ENCODE measurements at regions not wholly inside any gene's neighbourhood (a gene's known extent, or its start where the extent isn't known, plus 50 kb on each side); places are given as distances from the start of the nearest gene placed in this dataset.

GRCh38 chr6:170084166-170084730, 206.6 kb downstream of the DLL1 start:
- no peak for DNase-seq (ENCODE audit: low read depth in 2 of 2)

- no peak for DNase-seq (ENCODE audit: low read depth in 2 of 2)
Measured at GRCh38 chr6:170083236-170084051, 207.4 kb downstream of the DLL1 start.

- DNase-seq (ENCODE audit: low read depth in 2 of 2): no peak
Measured at GRCh38 chr6:170082531-170083187, 208.2 kb downstream of the DLL1 start.

- no peak for DNase-seq (ENCODE audit: low read depth in 2 of 2)
Measured at GRCh38 chr6:170082067-170082466, 208.8 kb downstream of the DLL1 start.

GRCh38 chr6:170081556-170081955, 209.3 kb downstream of the DLL1 start:
- no peak for DNase-seq (ENCODE audit: low read depth in 2 of 2)

- no peak for DNase-seq (ENCODE audit: low read depth in 2 of 2)
Measured at GRCh38 chr6:170080828-170081371, 210.0 kb downstream of the DLL1 start.

- DNase-seq (ENCODE audit: low read depth in 2 of 2): no peak
Measured at GRCh38 chr6:170080169-170080827, 210.6 kb downstream of the DLL1 start.

GRCh38 chr6:170076466-170077165, 214.3 kb downstream of the DLL1 start:
- no peak for DNase-seq (ENCODE audit: low read depth in 2 of 2)

GRCh38 chr6:170075659-170076223, 215.1 kb downstream of the DLL1 start:
- DNase-seq (ENCODE audit: low read depth in 2 of 2): no peak

- no peak for DNase-seq (ENCODE audit: low read depth in 2 of 2)
Measured at GRCh38 chr6:170074907-170075306, 216.0 kb downstream of the DLL1 start.

- no peak for DNase-seq (ENCODE audit: low read depth in 2 of 2)
Measured at GRCh38 chr6:170074435-170074834, 216.4 kb downstream of the DLL1 start.

GRCh38 chr6:170073846-170074245, 217.0 kb downstream of the DLL1 start:
- DNase-seq (ENCODE audit: low read depth in 2 of 2): no peak

GRCh38 chr6:170072246-170072645, 218.6 kb downstream of the DLL1 start:
- no peak for DNase-seq (ENCODE audit: low read depth in 2 of 2)

- no peak for DNase-seq (ENCODE audit: low read depth in 2 of 2)
Measured at GRCh38 chr6:170069611-170070010, 221.3 kb downstream of the DLL1 start.

- DNase-seq (ENCODE audit: low read depth in 2 of 2): no peak
Measured at GRCh38 chr6:170068496-170068895, 222.4 kb downstream of the DLL1 start.

- DNase-seq (ENCODE audit: low read depth in 2 of 2): no peak
Measured at GRCh38 chr6:170067923-170068360, 222.9 kb downstream of the DLL1 start.

- no peak for DNase-seq (ENCODE audit: low read depth in 2 of 2)
Measured at GRCh38 chr6:170067181-170067641, 223.7 kb downstream of the DLL1 start.

GRCh38 chr6:170066679-170067078, 224.2 kb downstream of the DLL1 start:
- DNase-seq (ENCODE audit: low read depth in 2 of 2): no peak

GRCh38 chr6:170063851-170064602, 226.9 kb downstream of the DLL1 start:
- DNase-seq (ENCODE audit: low read depth in 2 of 2): no peak

GRCh38 chr6:170063431-170063830, 227.4 kb downstream of the DLL1 start:
- no peak for DNase-seq (ENCODE audit: low read depth in 2 of 2)

Measured in stimulated activated CD4-positive, alpha-beta T cell treated with anti-CD3 and anti-CD28 coated beads, Interleukin-1b, Interleukin-23, amount 100 ng/mL, for 1 hour (primary cell).